ENCODE measurements at regions not wholly inside any gene's neighbourhood (a gene's known extent, or its start where the extent isn't known, plus 50 kb on each side); places are given as distances from the start of the nearest gene placed in this dataset.

DNA sequence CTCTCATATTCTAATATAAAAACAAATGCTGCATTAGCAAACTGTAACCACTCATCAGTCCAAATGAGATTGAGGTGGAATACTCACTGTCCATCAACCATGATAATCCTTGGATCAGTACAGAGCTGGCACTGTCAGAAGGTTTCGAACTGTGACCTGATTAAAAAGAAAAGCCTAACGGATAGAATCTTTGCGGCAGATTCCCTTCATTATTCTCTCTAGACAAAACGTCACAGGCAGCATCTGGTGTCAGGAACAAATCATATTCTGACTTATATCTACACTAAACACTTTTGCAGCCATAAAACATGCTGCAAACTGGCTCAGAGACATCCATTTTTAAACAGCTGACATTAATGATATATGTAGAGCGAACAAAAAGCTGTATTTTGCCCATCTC is 677.7 kb upstream of the NXPH2 start:
- no peak for TF ChIP-seq POLR2A (IDR thresholded peaks at IDR 0.05)
- TF ChIP-seq POLR2AphosphoS5 (IDR thresholded peaks at IDR 0.05), result no peak
- no peak for TF ChIP-seq EP300 (IDR thresholded peaks at IDR 0.05)

All from upper lobe of left lung (tissue), 4 donors.